HepG2 (cell line): ENCODE measurements at regions not wholly inside any gene's neighbourhood (a gene's known extent, or its start where the extent isn't known, plus 50 kb on each side); places are given as distances from the start of the nearest gene placed in this dataset.

ENCODE experiments used
- ZNF207 ChIP-seq: fragments of 450-650 bp; IDR thresholded peaks from 2 replicates; pipeline ENCODE4 v1.6.1; 2016; ENCODE audit warnings: antibody characterized with exemption, borderline replicate concordance
- TF ChIP-seq, protein P1 (sequence below): IDR thresholded peaks from 2 replicates; pipeline ENCODE4 v1.6.1; 2016

DNA sequence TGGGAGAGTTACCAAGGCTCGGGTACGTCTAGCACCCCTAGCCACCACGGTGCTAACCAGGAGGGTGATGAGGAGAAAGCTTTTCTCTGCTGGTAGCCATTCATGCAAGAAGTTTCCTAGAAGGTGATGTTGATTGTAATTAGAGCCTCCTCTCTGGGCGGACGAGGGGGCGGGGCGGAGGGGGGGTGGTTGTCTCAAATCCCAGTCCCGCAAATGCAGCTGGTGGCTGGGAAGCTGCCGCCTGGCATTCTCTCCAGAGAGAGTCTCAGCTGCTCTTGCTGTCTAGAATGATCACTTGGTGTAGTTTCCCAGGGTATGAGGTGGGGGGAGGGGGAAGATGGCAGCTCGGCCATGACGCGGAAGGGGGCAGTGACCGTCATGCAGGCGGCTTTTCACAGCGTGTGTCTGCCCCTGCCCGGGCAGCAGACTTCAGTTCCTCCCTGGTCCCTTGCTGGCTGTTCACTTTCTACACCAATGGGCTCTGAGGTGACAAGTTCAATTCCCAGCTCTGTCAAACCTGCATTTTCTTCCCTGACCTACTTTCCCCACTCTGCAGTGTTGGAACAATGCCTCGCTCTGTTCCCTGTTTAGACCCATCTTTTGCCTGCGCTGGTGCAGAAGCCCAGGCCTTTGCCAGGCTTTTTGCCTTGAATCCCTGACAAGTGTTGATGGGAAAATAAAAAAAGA is 61.5 kb upstream of the KLF7 start:
- TF ChIP-seq, protein P1, sequence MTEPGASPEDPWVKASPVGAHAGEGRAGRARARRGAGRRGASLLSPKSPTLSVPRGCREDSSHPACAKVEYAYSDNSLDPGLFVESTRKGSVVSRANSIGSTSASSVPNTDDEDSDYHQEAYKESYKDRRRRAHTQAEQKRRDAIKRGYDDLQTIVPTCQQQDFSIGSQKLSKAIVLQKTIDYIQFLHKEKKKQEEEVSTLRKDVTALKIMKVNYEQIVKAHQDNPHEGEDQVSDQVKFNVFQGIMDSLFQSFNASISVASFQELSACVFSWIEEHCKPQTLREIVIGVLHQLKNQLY = no peak
- no peak for TF ChIP-seq ZNF207
